ENCODE measurements at regions not wholly inside any gene's neighbourhood (a gene's known extent, or its start where the extent isn't known, plus 50 kb on each side); places are given as distances from the start of the nearest gene placed in this dataset.
A peak's percentile ranks its signal among the peaks of the same experiment; 100 is the strongest.

GRCh38 chr2:40507432-40507831, 55.5 kb upstream of the SLC8A1 start:
- no peak for DNase-seq (ENCODE audit: low spot score)

DNA sequence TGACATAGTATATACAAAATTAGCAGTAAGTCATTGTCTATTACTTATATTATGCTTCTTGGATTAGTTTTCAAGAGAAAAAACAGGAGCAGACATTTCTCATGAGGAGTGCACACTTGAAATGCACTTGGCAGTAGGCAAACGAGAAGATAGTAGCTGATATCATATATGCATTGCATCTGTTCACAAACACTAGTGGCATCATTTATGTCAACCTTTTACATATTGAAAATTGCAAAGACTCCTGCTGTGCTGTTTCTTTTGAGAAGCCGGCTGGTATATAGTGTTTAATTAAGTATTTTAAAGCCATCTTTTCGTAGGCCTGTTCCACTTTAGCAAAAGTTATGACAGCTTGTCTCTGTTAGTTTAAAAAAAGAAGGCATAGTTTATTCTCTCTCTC, 58.4 kb upstream of the SLC8A1 start:
- no peak for DNase-seq (ENCODE audit: low spot score)

DNA sequence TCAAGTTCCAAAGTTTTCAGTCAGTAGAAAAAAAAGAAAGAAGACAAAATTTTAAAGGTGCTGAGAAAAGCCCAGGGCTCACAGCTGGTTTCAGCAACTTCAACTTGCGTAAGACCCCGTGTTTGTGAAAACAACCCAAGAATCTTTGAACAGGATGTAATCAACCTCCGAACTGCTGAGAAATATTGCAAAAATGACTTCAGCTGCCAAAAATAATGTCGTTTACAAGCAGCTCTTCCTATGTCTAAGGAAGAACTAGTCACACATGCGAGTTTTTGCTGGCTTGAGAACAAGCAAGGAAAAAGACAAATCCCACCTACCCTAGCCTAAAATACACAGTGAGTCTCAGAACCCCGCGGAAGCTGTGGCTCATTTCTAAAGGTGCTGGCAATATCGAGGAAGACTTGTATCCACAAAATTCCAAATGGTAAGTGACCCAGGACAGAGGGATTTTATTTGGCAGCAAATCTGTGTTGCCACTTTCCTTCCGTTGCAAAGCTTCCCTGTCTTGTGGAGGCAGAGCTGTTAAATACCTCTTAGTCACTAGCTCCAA, 59.8 kb upstream of the SLC8A1 start:
- DNase-seq (ENCODE audit: low spot score) = no peak

- no peak for DNase-seq (ENCODE audit: low spot score)
Measured at GRCh38 chr2:40512256-40512655, 60.4 kb upstream of the SLC8A1 start.

DNA sequence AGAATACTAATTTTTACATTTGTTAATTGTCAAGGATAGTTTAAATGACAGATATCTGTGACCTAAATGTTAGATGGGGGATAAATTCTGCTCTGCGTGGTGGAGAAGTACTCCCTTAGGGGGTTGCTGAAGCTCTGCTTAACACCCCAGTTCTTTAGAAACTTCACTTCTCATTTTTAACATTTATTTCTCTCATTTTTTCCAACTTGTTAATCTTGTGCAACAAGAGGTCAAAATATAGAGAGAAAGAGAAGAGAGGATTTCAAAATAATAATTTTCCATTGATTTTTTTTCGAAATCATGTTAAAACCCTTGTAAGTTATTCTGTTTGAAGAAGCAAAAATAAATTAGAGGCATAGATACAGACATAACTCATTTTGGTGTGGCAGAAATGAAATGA, 61.3 kb upstream of the SLC8A1 start:
- no peak for DNase-seq (ENCODE audit: low spot score)

DNA sequence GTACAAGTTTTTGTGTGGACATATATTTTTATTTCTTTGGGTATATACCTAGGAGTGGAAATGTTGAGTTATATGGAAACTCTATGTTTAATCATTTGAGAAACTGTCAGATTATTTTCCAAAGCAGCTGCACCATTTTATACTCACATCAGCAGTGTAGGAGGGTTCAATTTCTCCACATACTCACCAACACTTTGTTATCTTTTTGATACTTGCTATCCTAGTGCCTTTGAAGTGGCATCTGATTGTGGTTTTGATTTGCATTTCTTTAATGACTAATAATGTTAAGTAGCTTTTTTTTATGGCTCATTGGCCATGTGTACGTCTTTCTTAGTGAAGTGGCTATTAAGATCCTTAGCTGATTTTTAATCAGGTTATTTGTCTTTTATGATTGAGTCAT, 64.7 kb upstream of the SLC8A1 start:
- peak; percentile 10 for DNase-seq (ENCODE audit: low spot score)

GRCh38 chr2:40528564-40528963, 76.7 kb upstream of the SLC8A1 start:
- DNase-seq (ENCODE audit: low spot score) = no peak

- no peak for DNase-seq (ENCODE audit: low spot score)
Measured at GRCh38 chr2:40531359-40531758, 79.5 kb upstream of the SLC8A1 start.

GRCh38 chr2:40534528-40534927, 82.6 kb upstream of the SLC8A1 start:
- DNase-seq (ENCODE audit: low spot score) = peak; percentile 48

DNA sequence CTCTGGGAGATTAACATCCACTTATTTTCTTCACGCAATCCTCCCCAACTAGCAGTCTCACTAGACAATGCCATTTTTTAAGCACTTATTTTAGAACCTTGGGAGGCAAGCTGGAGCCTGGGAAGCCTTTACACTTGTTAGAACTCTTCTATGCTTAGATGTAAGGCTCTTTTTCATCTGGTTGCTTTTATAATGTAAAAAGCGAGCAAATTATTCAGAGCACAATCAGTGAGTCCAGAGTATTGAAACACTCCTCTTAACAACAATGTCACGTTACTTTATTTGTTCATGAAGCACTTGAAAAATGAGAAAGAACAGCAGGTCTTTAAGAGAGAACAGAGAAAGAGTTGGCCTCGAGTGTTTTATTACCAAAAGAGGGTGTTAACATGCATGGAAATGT, 84.1 kb upstream of the SLC8A1 start:
- DNase-seq (ENCODE audit: low spot score) = no peak

DNA sequence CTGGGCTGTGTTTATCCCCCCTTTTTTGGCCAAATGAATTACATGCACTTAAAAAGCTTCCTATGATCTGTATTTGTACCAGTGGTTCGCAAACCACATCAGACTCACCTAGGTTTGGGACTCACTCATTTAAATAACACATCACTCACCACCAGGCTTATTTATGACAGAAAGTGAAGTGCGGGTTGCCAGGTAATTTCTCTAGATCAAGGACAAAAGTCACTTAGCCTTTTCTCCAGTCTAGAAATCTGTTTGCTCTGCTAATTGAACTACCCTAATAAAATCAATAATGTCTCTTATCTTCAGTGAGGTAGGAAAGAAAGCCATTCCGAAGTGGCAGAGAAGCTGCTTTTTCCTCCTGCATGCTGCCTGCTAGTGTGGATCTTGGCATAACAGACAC, 88.1 kb upstream of the SLC8A1 start:
- no peak for DNase-seq (ENCODE audit: low spot score)

DNA sequence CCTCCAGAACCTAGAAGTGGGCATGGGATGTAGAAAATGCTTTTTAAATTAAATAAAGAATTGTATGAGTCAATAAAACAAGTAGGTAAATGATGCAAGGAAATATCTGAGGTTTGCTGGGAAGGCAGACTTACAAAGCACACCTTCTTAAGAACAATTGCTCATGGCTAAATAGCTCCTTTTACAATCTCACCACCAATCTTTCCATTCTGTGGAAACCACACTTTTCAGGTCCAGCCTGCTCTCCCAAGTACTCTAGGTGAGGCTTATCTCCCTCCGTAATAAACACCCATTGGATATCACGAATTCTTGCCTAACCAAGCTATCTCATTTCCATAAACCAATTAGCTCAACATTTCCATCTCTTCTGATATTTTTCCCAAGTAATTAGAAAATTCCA, 91.5 kb upstream of the SLC8A1 start:
- no peak for DNase-seq (ENCODE audit: low spot score)

DNA sequence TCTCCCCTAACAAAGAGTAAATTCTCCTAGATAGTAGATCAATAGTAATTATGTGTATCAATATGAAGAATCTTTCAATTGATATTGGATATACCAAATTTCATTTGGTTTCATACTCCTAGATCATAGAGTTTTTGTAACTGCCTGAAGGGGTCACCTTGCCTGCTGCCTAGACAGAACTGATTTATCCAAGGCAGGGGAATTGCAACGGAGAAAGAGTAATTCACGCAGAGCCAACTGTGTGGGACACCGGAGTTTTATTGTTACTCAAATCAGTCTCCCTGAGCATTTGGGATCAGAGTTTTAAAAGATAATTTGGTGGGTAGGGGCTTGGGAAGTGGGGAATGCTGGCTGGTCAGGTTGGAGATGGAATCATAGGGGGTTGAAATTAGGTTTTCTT, 92.2 kb upstream of the SLC8A1 start:
- no peak for DNase-seq (ENCODE audit: low spot score)

- DNase-seq (ENCODE audit: low spot score) = peak; percentile 14
Measured at GRCh38 chr2:40545645-40546044, 93.8 kb upstream of the SLC8A1 start.

- no peak for DNase-seq (ENCODE audit: low spot score)
Measured at GRCh38 chr2:40546439-40547191, 94.7 kb upstream of the SLC8A1 start.

- DNase-seq (ENCODE audit: low spot score) = peak; percentile 20
Measured at GRCh38 chr2:40548521-40548920, 96.6 kb upstream of the SLC8A1 start.

- DNase-seq (ENCODE audit: low spot score) = no peak
Measured at GRCh38 chr2:40550085-40550484, 98.2 kb upstream of the SLC8A1 start.

DNA sequence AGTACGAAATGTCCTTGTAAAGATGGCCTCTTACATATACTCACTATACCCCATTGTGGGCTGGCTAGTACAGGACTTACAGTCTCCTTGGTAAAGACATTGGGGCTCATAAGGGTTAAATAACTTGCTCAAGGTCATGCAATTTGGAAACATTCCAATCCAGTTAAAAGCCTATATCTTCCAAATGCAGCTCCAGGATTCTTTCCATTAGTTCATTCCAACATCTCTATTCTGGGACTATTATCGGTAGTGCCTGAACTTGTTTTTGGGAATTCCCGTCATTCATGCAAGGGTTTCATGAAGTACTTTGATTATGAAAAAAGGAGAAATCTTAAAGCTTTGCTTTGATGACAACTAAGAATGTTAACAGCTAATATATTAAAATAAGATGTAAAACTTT, 99.2 kb upstream of the SLC8A1 start:
- no peak for DNase-seq (ENCODE audit: low spot score)

DNA sequence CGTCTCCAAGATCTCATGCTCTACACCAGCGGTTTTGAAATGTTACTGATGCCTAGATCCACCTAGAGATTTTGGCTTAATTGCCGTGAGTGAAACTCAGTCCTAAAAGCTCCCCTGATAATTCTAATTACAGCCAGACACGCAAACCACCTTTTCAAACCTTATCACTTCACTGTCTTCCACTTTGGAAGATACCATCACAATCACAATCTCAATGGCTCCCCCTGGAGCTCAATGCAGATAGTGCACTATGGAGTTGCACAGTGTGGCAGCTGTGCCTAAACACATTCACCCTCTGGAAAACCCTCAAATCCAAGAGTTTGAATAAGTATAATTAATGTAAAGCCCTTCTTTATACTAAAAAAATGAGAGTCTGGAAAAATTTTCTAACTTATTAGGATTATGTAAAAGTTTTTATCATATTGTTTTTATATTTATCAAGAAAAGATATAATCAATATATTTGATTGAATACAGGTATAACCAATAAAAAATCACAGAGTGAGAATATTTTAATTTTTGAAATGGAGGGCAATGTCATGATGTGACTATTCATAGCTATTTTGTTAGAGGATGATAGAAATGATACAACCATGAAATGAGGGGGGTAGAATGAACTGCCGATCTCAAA, 102.9 kb upstream of the SLC8A1 start:
- peak; percentile 61 for DNase-seq (ENCODE audit: low spot score)

DNA sequence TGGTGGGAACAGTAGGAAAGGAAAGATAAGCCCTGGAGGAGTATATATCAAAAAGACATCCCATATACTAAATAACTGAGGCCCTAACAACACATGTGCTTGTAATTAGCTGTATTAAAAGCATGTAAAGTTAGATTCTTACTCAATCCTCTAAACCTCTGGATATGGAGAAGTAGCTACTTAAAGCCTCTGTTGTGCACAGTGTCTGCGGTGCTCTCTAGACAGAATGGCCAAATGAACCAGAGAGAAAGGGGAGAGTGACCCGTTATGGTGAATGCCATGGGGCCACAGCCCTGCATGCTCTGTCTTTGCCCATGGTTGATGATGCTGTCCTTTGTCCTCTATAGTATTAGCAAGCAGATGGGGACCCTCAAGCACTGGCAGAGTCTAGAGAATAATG, 104.4 kb upstream of the SLC8A1 start:
- DNase-seq (ENCODE audit: low spot score) = no peak

- DNase-seq (ENCODE audit: low spot score) = peak; percentile 24
Measured at GRCh38 chr2:40556739-40557138, 104.8 kb upstream of the SLC8A1 start.

DNA sequence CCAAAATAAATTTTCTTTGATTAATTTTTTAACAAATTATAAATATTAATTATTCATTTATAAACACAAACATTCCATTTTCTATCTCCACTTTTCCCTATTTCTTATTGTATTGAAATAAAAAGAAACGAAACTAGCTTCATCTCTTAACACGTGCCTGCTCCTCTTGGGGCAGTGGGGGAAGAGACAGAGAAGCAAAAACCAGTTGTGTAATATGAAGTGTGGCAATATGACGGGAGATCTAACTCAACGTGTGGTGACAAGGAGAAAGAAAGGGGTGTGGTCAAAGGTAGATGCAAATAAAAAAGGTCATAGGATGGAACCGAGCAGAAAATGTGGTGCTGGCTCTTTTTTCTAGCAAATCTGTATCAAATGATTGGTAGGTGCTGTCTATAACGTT, 106.9 kb upstream of the SLC8A1 start:
- no peak for DNase-seq (ENCODE audit: low spot score)

- no peak for DNase-seq (ENCODE audit: low spot score)
Measured at GRCh38 chr2:40559175-40559574, 107.3 kb upstream of the SLC8A1 start.

- no peak for DNase-seq (ENCODE audit: low spot score)
Measured at GRCh38 chr2:40564184-40564583, 112.3 kb upstream of the SLC8A1 start.

All from kidney tubule cell (primary cell).